Keratinocyte (primary cell): ENCODE measurements at regions not wholly inside any gene's neighbourhood (a gene's known extent, or its start where the extent isn't known, plus 50 kb on each side); places are given as distances from the start of the nearest gene placed in this dataset.
A peak's percentile ranks its signal among the peaks of the same experiment; 100 is the strongest.

Experiments
- EZH2 ChIP-seq: IDR thresholded peaks from one replicate; pipeline ENCODE4 v1.6.1; 2012; ENCODE audit warnings: inconsistent platforms, mild to moderate bottlenecking, low read length, moderate library complexity
- TF ChIP-seq, protein P1 (sequence below), 3 experiments: IDR thresholded peaks in 1 of 3; conservative IDR thresholded peaks in 1 of 3; optimal IDR thresholded peaks in 1 of 3; 2 replicates in 2 of 3; 3 replicates in 1 of 3; pipeline versions ENCODE3 to v1.5.1; 2011; ENCODE audit warnings: low read length in 3 of 3, mild to moderate bottlenecking in 3 of 3, moderate library complexity in 2 of 3, control low read depth in 1 of 3, inconsistent platforms in 1 of 3; ENCODE audit not compliant: insufficient read depth in 2 of 3; ENCODE audit errors: extremely low read depth in 1 of 3

DNA sequence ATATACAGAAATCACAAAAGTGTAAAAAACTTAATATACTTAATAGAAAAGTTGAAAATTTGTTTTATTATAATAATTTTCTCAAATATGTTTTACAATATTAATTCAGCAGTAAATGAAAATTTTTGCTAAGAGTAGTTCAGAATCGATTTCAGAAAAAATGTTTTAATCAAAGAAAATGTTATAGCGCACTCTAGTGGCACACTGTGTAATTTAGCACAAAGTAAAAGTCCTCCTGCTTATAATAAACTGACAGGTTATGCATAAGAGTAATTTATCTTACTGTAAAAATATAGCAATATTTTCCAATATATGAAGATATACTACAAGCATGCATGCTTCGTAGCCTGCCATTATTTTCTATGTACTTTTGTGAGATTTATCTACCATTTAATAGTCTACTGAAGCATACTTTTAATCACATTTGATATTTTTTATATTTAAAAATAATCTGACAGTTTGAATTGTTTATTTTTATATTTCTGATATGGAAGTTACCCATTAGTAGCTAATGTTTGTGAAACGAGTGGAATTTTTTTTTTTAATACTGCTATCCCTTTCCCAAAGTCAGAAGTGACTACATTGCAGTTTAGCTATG, 217.9 kb upstream of the KLHL4 start:
- TF ChIP-seq EZH2, result no peak
- TF ChIP-seq, protein P1, sequence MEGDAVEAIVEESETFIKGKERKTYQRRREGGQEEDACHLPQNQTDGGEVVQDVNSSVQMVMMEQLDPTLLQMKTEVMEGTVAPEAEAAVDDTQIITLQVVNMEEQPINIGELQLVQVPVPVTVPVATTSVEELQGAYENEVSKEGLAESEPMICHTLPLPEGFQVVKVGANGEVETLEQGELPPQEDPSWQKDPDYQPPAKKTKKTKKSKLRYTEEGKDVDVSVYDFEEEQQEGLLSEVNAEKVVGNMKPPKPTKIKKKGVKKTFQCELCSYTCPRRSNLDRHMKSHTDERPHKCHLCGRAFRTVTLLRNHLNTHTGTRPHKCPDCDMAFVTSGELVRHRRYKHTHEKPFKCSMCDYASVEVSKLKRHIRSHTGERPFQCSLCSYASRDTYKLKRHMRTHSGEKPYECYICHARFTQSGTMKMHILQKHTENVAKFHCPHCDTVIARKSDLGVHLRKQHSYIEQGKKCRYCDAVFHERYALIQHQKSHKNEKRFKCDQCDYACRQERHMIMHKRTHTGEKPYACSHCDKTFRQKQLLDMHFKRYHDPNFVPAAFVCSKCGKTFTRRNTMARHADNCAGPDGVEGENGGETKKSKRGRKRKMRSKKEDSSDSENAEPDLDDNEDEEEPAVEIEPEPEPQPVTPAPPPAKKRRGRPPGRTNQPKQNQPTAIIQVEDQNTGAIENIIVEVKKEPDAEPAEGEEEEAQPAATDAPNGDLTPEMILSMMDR (optimal IDR thresholded peaks at IDR 0.05 in 1 of 3, IDR thresholded peaks at IDR 0.05 in 1 of 3, conservative IDR thresholded peaks at IDR 0.05 in 1 of 3; ENCODE audit: extremely low read depth in 1 of 3, insufficient read depth in 2 of 3, low read length in 3 of 3), result peak in 2 of 3 experiments; percentile 29 to 33
